IPS DF 4.7 (cell line): ENCODE measurements at regions not wholly inside any gene's neighbourhood (a gene's known extent, or its start where the extent isn't known, plus 50 kb on each side); places are given as distances from the start of the nearest gene placed in this dataset.

Experiments used
- DNase-seq: peaks from one replicate; pipeline ENCODE4 v3.0.0-alpha.2; 2013; ENCODE audit warnings: low spot score; ENCODE audit errors: extremely low read depth

GRCh38 chr12:17810399-17810798 is 279.6 kb downstream of the RERGL start:
- DNase-seq = no peak

- DNase-seq = no peak
These were observed 280.8 kb downstream of the RERGL start for GRCh38 chr12:17809206-17809605.

- no peak for DNase-seq
These were observed 287.0 kb downstream of the RERGL start for GRCh38 chr12:17802657-17803641.

- no peak for DNase-seq
These were observed 296.1 kb downstream of the RERGL start for GRCh38 chr12:17793854-17794253.

GRCh38 chr12:17778242-17778641 is 311.8 kb downstream of the RERGL start:
- DNase-seq = no peak

- no peak for DNase-seq
These were observed 326.6 kb downstream of the RERGL start for GRCh38 chr12:17763366-17763765.

GRCh38 chr12:17759982-17760381 is 330.0 kb downstream of the RERGL start:
- DNase-seq = no peak
